Stimulated activated CD8-positive, alpha-beta memory T cell treated with anti-CD3 and anti-CD28 coated beads, Interleukin-2, amount 100 ng/mL, for 1 hour (primary cell): ENCODE measurements at regions not wholly inside any gene's neighbourhood (a gene's known extent, or its start where the extent isn't known, plus 50 kb on each side); places are given as distances from the start of the nearest gene placed in this dataset.
"Not testable (repeated sequence)": the region's sequence is repeated elsewhere in the genome, so short reads cannot be mapped to it uniquely, and the experiment has no call there.

Source experiments
- DNase-seq, 2 donors: peaks; one replicate each; pipeline ENCODE4 v3.0.0-alpha.2; 2020; ENCODE audit warnings: low read depth in 2 of 2

DNA sequence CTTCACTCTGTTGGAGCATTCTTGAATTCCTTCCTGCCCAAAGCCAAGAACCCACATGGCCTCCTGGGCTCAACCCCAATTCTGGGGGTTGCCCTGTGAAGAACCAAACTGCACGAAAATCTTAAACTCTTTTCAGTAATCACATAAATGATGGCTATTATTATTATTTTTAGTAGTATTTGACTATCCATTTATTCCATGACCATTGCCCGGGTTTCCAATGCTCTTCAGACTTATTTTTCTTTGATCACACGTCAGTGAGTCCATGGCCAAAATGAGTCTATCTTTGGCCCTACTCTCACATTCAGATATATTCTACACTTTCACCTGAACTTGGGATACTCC lies 185.9 kb downstream of the AVL9 start:
- no peak for DNase-seq

DNA sequence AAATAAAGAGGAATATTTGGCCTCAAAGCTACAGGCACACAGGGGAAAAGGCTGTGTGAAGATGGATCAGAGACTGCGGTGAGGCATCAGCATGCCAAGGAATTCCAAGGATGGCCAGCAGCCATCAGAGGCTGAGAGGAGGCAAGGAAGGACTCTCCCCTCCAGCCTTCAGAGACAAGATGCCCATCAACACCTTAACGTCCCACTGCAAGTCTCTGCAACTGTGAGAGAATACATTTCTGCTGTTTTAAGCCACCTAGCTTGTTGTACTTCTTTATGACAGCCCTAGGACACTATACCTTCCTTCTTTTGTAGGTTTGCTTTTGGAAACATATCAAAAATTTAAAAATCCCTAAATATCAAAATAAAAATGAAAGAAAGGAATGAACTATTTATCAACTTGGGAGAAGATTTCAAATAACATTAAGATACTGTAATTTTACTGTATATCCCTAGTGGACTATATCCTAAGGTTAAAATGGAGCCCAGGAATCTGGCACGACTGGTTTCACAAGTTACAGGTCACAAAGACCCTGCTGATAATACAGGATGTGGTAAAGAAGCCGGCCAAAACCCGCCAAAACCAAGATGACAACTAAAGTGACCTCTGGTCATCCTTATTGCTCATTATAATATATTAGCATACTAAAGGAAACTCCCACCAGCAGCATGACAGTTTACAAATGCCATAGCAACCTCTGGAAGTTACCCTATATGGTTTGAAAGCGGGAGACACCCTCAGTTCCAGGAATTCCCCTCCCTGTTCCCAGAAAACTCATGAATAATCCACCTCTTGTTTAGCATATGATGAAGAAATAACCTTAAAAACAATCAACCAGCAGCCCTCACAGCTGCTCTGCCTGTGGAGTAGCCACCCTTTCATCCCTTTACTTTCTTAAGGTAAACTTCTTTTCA lies 185.2 kb downstream of the AVL9 start:
- no peak for DNase-seq

DNA sequence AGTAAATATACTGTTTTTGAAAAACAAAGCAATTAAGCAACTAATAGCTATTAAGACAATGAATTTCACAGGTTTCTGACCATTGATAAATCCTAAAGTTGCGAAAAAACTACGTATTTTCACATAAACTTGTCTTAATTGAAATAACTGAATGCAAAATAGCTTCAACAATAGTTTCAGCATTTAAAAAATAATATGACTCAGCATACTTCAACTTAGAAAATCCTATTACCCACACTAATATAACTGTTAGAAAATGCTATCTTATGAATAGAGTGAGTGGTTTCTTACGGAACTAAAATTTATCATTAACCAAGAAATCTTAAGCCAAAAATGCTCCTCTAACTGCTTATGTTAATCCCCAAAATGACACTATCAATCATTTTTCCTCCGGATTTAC lies 183.9 kb downstream of the AVL9 start:
- DNase-seq = no peak

DNA sequence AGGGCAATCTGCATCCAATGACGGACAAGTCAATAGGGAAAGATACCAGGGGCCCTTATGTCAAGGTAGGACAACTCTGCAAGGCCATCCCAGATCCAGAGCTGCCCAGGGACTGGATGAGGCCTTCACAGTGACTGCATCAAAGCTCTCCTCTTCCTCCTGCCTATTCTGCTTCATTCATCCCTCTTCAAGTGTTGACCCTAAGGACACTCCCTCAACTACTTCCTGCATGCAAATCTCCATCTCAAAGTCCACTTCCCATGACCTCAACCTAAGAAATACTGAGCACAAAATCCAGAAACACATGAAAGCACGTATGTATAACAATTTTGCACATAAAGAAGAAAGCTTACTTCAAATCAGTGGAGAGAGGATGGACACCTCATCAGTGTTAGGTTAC lies 182.3 kb downstream of the AVL9 start:
- DNase-seq = no peak

DNA sequence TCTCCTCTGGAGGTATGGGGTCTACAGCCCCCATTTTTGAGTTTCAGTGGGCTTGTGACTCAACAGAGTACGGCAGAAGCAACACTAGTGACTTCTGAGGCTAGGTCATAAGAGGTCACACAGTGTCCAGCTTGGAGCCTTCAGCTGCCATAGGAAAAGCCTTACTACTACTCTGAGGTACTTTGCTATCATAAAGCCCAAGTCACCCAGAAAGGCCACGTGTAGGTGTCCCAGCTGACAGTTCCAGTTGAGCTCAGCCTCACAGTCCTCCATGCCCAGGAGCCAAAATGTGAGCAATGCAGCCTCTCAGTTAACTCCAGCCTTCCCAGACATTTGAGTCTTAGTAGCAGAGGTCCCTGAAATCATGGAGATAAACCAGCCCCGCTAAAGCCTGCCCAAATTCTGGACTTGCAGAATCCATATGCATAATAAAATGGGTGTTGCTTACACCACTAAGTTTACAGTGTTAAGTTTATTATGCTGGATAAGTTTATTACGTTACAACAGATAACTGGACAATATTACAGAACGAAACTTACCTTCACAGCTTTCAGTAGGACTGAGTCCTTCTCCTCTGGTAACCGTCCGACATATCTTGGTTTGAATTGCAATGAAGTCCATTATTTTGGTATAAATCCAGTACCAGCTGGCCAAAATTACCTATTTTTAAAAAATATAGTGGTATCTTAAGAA lies 181.1 kb downstream of the AVL9 start:
- DNase-seq = no peak

DNA sequence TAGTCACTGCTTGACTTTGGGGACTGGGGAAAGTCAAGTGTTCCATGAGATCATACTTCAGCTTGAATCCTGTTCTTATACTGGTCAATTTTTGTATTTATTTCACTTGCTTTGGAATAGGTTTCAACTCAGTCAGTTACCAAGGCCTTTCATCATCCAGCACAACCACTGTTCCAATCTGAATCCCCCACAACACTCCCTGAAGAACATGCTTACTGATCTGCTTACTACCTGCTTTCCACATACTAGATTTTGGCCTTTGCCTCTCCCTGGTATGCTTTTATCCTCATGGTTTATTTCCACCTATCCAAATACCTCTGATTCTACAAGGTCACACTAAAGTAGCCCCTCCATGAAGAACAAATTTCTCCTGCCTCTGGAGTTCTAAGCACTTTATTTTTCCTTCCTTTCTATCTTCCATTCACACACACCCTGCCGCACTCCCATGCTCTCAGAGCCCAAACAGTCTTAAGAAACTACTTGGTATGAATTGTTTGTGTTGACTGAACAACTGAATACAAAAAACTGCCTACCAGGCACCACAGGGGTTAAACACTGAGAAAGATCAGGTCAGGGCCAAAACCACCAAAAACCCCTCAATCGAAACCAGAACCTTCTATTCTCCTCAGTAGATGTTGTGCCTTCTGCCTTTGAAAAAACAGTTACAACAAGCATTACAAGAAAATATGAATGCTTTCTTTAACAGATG lies 178.1 kb downstream of the AVL9 start:
- DNase-seq = no peak

DNA sequence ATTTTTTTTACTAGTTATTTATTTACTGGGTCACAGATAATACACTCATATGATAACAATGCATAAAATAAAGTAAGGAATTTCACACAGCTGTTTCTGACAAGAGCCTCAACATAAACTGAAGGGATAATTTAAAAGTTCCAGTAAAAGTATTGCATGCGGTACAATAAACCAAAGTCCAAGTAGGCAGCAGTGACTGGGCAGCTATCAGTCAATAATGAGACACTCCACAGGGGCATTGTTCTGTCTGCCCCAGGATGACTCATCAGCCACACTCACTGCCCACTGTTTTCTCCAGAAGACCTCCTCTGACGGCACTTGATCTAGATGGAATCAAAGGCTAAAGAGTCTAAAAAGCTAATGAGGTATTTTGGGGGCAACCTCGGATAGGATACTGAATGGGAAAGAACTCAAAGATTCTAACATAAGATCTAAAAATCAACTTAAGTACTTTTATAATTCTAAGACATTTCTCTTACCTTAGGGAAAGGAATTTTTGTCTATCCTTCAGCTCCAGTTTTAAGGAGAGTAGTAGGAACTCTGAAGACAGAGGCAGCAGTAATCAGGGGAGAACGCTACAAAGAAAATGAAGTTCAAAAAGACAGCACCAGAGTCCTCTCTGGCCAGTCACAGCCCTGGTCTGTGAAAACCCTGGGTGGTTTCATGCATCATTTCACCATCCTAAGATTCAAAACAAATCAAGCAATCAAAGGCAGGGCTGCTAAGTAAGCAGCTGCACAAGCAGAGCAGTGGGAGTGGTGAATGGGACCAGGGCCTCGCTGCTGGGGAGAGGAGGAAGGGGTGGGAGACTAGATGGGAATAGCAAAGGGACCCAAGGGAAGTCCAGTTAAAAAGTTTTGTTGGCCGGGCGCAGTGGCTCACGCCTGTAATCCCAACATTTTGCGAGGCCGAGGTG lies 175.1 kb downstream of the AVL9 start:
- DNase-seq = no peak

DNA sequence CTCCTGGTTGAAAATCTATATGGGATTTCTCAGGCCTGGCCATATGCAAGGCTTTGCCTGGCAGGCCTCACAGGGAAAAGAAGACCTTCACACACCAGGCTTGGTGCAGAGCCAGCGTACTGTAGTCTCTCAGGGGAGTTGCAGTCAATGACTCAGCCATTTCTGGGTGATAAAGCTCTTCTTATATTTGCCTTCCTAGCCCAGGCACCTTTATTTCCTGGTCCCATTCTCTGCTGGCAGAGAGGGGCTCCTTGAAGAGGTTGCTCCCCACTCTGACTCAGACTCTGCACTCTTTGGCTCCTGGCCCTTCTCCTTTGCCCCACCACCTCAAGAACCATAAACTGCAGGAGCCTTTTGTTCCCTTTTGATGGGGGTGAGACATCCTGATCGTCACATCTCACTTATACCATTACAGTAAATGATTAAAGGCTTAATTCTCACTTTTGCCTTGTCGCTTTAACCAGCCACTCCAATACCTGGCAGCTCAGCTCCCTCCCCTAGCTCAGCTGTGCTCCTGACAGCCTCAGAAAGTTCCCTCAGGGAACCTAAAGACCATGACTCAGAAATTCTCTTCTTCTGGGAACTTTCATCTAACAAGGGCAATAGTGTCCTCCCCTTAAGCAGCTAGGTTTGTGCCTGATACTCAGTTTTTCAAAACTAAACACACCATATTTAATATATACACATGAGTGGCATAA lies 174.0 kb downstream of the AVL9 start:
- DNase-seq = not testable (repeated sequence)

DNA sequence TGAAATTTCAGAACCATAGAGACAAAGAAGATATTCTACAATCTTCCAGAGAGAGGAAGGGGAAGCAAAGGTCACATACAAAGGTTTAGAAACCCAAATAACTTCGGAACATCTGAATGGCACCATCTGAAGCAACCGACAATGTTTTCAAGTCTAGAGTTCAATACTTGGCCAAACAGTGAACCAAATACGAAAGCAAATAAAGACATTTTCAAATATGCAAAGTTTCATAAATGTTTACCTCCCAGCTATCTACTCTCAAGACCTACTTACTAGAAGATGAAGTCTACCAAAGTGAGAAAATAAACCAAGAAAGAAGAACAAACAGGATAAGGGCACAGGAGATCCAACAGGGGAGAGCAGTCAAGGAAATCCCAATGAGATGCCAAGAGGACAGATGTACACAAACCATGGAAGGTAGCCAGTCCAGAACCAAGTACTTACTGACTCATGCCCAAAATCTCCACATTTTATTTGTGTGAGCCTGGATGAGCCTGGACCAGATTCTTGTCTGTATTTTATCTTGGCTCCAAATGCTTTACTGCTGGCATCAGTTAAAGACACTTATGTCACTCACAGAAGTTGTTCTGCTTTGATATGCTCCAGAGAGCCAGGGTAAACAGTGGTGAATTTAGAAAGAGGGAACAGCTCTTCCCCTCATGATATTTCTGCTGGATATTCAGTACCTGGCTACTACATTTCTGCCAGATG lies 173.3 kb downstream of the AVL9 start:
- DNase-seq = not testable (repeated sequence)

DNA sequence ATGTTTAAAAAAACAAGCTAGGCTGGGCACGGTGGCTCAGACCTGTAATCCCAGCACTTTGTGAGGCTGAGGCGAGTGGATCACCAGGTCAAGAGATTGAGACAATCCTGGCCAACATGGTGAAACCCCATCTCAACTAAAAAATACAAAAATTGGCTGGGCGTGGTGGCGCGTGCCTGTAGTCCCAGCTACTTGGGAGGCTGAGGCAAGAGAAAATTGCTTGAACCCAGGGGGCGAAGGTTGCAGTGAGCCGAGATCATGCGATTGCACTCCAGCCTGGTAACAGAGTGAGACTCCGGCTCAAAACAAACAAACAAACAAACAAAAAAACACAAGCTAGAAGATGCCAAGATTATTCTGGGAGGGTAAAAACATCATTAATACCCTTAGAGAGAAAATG lies 172.3 kb downstream of the AVL9 start:
- DNase-seq = not testable (repeated sequence)

DNA sequence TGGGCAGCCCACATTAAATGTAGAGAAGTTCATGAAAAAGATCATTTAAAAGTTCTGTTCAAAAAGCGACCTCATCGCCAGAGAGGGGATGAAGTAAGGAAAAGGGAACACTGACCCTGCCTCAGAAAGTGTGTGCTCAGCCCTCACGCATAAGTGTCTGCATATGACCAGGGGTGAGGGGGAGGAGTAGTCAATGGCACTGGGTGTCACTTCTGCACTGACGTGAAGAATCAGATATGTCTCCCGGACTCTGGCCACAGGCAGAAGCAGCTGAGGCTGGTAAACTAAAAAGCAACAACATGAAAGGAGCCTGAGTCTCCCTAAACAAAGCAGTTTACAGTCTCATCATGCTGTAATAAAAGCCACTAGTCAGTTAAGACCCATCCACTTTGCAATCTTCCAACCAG lies 168.5 kb downstream of the AVL9 start:
- not testable (repeated sequence) for DNase-seq

DNA sequence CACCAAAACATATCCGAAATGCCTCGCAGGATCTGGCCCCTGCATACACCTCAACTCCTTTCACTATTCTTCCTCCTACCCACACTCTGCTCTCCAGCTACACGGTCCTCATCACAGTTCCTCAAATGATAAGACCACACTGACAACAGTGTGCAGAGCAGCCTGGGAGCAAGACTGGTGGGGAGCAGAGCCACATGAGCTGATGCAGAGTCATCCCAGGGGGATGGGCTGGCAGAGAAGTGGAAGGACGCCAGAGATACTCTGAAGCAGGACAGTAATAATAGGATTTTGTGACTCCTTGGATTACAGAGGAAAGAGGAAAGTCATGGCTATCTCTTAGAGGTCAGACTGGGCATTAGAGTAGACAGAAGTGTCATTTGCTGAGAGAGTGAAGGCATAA lies 167.2 kb downstream of the AVL9 start:
- not testable (repeated sequence) for DNase-seq

DNA sequence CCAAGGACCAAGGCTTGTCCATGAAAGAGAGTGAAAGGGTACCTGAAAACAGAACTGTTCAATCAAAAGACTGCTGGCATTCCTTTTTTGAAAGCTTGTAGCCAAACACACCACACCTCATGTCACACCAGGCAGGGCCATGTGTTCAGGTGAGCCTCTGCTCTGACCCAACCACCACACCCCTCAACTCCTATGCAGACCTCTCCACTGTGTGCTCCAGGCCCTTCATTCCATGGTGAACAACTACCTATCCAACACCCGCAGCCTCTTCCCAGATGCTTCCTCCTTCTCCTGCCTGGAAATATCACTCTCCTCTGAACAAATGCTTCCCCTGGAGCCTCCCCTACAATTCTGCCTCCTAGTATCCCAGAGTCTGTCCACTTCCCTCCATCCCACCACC lies 166.6 kb downstream of the AVL9 start:
- DNase-seq = no peak

DNA sequence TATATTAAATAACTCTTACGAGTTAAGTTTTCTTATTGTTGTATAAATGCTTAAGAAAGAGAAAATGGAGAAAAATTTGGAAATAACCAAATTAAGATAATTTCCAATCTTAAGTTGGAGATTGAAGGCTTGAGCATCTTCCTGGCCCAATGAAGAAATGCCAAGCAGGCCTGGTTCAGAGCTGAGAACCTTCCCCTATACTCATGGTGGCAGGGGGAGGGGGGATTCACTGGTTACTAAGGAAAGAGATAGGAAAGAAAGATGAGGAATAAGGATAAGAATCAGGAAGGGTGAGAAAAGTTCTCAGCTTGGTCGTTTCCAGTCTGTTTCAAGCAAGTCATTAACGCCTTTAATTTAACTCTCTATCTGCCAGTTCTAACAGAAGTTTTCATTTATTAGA lies 166.2 kb downstream of the AVL9 start:
- no peak for DNase-seq

DNA sequence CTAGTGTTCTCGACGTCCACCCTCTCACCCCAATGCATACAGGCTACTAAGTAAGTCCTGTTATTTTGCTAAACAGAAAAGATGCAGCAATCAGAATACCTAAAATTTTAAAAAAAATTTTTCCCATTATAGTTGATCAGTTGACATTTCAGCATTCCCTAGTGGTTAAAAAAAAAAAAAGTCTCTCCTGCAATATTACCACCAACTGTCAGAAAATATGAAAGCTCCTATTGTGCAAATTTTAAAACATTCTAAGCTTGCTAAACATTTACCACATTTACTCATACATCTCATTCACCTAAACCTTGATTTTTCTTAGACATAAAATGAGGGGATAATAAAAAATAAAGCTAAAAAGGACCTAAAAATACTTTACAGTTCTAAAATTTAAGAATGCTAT lies 165.6 kb downstream of the AVL9 start:
- no peak for DNase-seq

DNA sequence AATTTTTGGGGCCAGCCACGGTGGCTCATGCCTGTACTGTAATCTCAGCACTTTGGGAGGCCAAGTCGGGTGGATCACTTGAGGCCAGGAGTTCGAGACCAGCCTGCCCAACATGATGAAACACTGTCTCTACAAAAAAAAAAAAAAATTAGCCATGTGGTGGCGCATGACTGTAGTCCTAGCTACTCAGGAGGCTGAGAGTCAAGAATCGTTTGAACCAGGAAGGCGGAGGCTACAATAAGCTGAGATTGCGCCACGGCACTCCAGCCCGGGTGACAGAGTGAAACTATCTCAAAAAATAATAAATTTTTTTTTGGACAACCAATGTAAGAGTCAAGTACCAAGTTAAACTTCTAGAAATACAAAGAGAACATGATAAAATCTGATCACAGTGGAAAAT lies 164.6 kb downstream of the AVL9 start:
- DNase-seq = no peak

DNA sequence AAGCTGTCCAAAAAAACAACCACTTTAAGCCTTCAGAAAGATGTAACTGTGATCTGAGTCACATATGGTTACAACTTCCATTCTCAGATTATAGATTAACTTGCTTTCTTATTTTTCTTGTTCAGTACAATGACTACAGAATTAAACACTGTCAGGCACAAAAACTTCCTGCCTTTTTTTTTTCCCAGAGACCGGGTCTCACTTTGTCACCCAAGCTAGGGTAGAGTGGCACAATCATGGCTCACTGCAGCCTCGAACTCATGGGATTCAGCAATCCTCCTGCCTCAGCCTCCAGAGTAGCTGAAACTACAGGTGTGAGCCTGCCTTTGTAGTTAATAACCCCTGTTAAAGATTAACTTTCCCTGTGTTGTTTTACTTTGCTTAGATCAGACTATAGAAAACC lies 163.2 kb downstream of the AVL9 start:
- DNase-seq = no peak

DNA sequence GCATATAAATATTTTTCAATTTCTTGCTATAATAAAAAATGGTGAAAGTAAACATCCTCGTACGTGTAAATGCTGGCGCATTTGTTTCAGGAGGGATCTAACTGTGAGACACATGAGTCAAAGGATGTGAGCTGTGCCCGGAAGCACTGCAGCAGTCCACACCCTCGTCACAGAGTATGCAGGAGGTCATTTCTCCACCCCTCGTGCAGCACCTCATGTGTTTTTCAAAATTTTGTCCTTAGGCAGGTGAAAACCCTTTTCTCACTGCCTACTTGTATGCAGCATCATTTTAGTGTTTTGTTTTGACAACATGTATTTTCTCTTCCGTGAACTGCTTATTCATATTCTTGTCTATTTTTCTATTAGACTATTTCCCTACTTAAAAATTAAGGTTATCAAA lies 162.7 kb downstream of the AVL9 start:
- DNase-seq = no peak

DNA sequence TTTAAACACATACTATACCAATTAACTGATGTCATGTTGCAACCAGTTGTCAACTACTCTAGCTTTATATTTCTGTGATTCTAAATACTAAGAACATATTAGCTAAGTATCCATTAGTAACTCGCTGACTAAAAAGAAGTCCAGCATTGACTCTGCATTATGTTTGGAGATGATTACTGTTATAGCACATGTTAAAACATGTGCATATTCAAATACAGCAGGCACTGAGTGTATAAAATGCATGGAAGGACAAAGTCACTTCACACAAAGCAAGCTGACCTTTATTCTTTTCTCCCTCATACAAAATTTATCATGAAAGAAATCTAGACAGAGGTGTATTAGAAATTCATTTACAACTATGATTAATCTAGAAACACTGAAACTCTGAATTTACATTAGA lies 159.3 kb downstream of the AVL9 start:
- DNase-seq = not testable (repeated sequence)

DNA sequence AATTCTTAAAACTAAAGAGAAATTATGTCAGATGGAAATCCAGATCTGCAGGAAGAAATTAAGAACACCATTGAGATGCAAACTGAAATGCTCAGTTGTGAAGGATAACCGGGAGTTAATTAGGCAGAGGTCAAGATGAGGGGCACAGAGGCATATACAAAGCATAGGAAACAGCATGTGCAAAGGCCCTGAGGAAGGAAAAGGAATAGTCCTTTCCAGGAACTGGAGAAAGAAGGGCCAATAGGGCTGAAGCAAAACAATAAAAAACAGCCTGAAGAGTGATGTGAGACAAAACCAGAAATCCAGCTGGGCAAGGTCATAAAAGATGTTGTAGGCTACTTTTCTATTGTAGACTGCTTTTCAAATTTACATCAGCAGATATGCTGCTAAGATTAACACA lies 155.1 kb downstream of the AVL9 start:
- not testable (repeated sequence) for DNase-seq
